GM19452 (cell line): ENCODE measurements at regions not wholly inside any gene's neighbourhood (a gene's known extent, or its start where the extent isn't known, plus 50 kb on each side); places are given as distances from the start of the nearest gene placed in this dataset.

Source experiments
- ATAC-seq: cut with Tn5 transposase; IDR thresholded peaks from one replicate; pipeline ENCODE4 v1.9.1; 2021; ENCODE audit not compliant: unreplicated experiment

GRCh38 chr9:109880276-109881169 is 100.5 kb downstream of the PALM2AKAP2 start:
- ATAC-seq: no peak

- ATAC-seq: no peak
Measured at GRCh38 chr9:109883623-109884022, 103.6 kb downstream of the PALM2AKAP2 start.

- no peak for ATAC-seq
Measured at GRCh38 chr9:109886041-109886440, 106.0 kb downstream of the PALM2AKAP2 start.

GRCh38 chr9:109886617-109887016 is 106.6 kb downstream of the PALM2AKAP2 start:
- peak; percentile 78 for ATAC-seq

GRCh38 chr9:109887079-109887478 is 107.1 kb downstream of the PALM2AKAP2 start:
- ATAC-seq: peak; percentile 40

- no peak for ATAC-seq
Measured at GRCh38 chr9:109888695-109889094, 108.7 kb downstream of the PALM2AKAP2 start.

GRCh38 chr9:109889456-109889855 is 109.5 kb downstream of the PALM2AKAP2 start:
- no peak for ATAC-seq

GRCh38 chr9:109893241-109893640 is 113.2 kb downstream of the PALM2AKAP2 start:
- no peak for ATAC-seq

GRCh38 chr9:109894473-109894872 is 114.5 kb downstream of the PALM2AKAP2 start:
- no peak for ATAC-seq

GRCh38 chr9:109894921-109895758 is 115.1 kb downstream of the PALM2AKAP2 start:
- ATAC-seq: peak; percentile 66

- ATAC-seq: no peak
Measured at GRCh38 chr9:109901201-109901600, 121.2 kb downstream of the PALM2AKAP2 start.

GRCh38 chr9:109903515-109904138 is 123.6 kb downstream of the PALM2AKAP2 start:
- no peak for ATAC-seq

- no peak for ATAC-seq
Measured at GRCh38 chr9:109904666-109905065, 124.7 kb downstream of the PALM2AKAP2 start.

GRCh38 chr9:109905472-109905871 is 125.5 kb downstream of the PALM2AKAP2 start:
- no peak for ATAC-seq

GRCh38 chr9:109906766-109907382 is 126.9 kb downstream of the PALM2AKAP2 start:
- ATAC-seq: no peak

GRCh38 chr9:109907400-109907799 is 127.4 kb downstream of the PALM2AKAP2 start:
- peak; percentile 70 for ATAC-seq

- ATAC-seq: peak; percentile 2
Measured at GRCh38 chr9:109907810-109908458, 127.9 kb downstream of the PALM2AKAP2 start.

GRCh38 chr9:109908459-109909390 is 128.7 kb downstream of the PALM2AKAP2 start:
- ATAC-seq: no peak
